ENCODE measurements at regions not wholly inside any gene's neighbourhood (a gene's known extent, or its start where the extent isn't known, plus 50 kb on each side); places are given as distances from the start of the nearest gene placed in this dataset.

DNA sequence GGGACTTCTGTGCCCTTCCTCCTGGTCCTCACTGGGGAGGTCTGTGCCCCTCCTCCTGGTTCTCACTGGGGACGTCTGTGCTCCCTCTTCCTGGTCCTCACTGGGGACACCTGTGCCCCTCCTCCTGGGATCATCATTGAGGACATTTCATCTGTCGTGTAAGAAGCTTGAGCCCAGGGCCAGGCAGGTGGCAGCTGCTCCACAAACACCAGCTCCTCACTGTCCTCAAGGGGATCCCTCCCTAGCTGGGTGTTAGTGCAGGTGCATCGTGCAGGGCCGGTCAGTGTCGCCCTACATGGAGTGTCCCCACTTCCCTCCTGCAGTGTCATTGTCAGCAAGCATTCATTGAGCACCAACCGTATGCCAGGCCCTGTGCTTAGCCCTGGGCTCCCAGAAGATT is 312.7 kb downstream of the PTPRU start:
- no peak for DNase-seq

DNA sequence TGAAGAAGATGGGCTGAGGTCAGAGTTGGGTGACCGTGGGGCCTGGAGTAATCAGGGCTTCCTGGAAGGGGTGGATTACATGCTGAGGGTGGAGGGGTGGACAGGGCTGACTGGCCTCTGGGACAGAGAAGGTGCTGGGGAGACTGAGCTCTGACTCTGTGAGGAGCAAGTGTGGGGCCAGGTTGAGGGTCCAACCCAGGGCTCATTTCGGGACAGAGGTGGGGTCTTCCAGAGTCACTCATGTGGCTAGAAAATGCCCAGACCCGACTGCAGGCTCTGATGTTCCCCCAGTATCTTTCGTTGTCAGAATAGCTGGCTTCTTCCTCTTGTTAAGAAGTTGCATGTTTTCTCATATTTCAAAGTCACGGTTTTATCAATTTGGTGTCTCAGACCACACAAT is 311.8 kb downstream of the PTPRU start:
- DNase-seq, result no peak

DNA sequence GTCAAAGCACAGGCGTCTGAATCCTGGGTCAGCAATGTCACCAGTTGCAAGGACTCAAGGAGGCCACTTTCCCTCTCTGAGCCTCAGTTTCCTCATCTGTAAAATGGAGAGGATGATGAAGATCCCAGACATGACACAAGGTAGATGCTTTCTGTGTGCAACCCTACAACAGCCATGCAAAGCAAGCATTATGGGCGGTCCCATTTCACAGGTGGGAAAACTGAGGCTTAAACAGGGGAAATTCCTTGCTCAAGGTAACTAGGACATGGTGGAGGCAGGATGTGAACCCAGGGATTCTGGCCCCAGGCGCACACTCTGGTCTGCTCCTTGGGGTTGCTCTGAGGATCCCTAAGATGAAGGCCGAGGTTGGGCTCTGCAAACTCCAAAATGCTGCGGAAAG is 311.0 kb downstream of the PTPRU start:
- DNase-seq, result no peak

DNA sequence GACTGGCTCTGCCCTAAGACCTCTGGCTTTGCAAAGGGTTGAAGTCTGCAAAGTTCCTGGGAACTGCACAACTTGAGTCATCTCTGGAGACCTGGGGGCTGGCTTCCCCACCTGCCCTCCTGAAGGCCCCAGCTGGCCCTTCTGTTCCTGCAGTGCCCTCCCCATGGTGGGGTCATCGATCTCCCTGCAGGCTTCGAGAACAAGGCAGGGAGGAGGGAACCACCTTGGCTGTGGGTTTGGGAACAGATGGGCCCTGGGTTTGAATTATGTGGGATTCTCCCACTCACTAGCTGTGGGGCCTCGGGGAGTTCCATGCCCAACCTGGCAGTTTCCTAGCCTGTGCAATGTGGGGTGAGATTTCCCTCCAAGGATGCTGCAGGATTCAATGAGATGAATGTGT is 310.2 kb downstream of the PTPRU start:
- no peak for DNase-seq

DNA sequence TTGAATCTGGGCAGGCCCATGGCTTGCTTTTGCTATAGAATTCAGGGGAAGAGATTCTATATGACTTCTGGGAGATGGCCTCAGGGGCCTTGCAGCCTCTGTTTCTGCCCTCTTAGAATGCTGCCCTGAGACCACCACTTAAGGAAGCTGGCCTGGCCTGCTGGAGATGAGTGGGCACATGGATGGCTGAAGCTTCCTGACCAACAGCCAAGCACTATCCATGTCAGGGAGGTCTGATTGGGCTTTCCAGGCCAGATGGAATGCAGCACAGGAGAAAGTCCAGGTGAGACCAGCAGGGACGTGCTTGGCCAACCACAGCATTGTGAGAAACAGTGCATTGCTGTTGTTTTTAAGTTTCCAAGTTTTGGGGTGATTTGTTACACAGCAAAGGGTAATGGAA is 308.1 kb downstream of the PTPRU start:
- no peak for DNase-seq

DNA sequence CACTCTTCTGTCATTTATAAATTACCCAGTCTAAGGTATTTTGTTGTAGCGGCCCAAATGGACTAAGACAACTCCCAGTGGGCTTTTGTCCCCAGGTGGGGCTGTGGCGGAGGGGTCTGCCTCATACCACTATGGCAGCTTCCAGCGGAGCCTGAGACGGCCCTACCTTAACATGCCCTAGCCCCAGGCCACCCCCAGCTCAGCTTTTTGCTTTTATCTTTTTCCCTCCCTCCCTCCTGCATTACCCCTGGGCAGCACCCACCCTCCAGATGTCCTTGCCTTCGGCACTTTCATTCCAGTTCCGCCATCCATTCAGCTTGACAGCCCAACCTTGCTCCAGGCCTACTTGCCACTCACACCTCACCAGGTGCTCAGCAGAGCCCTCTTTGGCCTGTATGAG is 307.3 kb downstream of the PTPRU start:
- DNase-seq, result no peak

DNA sequence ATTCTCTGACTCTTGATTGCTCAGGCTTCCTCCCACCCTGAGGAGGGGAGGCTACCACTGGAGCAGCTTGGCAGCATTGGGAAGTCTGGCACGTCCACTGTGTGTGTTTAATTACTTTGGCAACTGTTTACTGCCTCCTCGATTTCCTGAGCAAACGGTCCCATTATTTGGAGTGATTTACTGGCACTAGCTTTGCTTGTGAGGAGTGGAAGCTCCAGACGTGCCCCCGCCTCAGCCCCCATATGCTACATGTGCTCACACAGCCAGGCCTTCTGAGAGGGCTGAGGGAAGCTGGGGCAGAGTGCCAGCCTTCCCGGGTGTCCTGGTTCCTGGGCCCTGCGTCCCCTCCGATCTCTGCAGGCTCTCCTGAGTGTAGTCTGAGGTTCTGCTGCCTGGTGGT is 306.2 kb downstream of the PTPRU start:
- no peak for DNase-seq

DNA sequence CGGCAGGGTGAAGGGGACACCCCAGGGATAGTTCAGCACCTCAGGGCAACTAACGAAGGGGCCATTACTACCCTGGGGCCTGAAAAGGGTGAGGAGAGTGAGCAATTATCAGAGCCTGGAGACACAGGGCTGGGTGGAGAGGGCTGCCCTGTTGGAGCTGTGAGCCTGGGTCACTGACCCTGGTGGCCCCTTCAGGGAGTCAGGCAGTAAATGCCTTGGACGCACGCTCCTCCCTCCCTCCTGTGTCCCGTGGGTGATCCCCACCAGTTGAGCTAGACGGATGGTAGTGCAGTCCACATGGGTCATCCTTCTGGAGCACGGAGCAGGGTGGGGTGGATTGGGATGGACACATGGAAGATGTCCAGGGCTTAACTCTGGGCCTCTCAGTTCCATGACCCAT is 305.3 kb downstream of the PTPRU start:
- DNase-seq, result no peak

DNA sequence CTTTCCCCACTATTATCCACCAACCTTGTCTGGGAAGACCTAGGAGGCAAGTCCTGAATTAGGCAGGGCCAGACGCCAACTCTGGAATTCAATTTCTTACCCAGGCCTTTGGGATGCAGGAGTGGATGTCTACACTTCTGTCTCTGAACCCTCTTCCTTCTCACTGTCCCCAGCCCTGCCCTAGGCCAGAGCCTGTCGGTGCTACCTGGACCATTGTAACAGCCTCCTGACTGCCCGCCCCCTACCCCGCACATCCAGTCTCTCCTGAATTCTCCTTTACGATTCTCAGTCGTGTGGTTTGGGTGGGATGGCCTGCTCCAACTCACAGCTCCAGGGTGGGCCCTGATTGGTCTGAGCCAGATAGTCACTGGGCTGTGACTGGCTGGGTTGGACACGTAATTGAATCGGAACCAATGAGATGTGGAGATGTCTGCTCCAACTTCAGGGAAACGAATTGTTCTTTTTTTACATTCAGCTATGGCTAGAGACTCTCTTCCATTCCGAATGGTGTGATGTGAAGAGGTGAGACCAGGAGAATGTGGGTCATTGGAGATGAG is 304.6 kb downstream of the PTPRU start:
- DNase-seq, result no peak

DNA sequence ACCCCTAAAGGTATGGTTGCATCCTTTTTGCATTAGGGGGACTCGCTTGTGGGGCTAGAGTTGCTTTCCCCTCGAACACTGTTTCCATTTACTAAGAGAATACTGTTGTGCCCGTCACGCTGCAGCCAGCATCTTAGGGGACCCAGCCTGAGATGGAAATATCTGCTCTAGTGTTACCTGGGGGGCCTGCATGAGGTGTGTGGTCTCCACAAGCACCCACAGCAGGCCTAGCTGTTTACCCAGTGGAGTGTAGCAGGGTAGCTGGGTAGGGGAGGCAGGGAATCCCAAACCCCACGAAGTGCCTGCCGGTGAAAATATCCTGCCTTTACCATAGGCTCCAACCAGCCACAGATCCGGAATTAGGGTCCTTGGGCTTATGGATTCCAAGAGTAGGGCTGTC is 303.6 kb downstream of the PTPRU start:
- DNase-seq, result no peak

DNA sequence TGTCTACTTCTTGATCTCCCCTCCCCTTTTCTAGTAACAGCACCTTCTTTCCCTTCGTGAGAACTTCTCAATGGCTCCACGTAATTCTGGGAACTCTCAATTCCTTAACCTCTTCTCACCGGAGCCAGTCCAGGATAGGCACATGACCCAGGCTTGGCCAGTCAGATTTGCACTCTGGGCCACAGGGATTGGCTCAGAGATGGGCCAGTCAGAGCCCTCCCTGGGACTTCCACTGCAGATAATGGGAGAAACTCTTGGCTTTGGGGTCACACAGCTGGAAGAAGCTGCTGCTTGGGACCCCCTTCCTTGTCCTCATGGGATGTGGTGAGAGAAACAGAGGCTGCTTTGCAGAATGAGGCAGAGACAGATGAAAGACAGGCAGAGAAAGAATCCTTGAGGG is 302.3 kb downstream of the PTPRU start:
- DNase-seq, result no peak

DNA sequence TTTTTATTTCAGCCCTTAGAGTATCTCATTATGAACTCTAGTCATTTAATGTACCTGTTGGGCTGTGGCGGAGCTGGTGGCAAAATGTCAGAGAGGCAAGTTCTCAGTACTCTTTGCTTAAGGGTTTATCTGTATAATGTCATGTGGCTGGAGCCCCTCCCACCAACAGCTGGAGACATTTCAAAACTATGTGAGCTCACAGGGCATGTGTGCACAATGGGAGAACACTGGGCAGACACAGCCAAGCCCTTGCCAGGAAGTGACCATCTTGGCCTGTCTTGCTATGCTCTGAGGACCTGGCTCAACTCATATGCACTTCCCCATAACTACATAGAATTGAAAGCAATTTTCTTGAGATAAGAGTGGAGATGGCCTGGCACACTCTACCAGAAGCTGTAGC is 296.4 kb downstream of the PTPRU start:
- DNase-seq, result peak; percentile 0

DNA sequence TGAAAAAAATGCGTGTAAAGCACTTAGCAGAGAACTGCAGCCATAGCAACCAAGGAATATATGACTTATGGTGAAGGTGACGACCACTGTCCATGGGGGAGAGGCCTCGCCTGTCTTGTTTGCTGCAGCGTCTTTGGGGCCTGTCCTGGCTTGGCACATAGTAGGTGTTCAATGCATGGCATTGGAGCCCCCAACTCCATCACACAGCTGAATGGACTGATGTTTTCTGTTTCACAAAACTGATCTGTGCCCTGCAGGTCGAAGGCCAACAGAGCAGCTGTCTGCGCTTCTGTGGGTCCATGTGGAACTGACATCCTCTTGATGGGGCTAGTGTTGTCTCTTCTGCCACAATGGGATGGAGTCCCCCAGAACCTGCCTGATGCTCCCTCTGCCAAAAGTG is 296.0 kb downstream of the PTPRU start:
- DNase-seq, result peak; percentile 2

DNA sequence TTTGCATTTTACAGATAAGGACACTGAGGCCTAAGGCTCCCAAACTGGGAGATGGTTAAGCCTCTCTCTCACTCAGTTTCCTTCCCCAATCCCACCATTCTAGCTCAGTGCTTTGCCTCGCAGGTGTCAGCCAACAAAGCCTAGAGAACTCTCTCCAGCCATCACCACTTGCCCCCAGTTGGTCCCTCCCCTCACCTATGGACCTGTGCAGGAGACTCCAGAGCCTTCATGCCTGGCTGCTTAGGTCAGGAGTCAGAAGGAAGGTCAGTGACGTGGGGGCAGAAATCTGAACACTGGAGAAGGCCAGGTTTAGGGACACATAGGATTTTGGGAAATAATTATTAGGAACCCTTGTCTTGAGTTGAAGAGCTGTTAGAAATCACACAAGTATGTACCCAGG is 295.3 kb downstream of the PTPRU start:
- DNase-seq, result no peak

DNA sequence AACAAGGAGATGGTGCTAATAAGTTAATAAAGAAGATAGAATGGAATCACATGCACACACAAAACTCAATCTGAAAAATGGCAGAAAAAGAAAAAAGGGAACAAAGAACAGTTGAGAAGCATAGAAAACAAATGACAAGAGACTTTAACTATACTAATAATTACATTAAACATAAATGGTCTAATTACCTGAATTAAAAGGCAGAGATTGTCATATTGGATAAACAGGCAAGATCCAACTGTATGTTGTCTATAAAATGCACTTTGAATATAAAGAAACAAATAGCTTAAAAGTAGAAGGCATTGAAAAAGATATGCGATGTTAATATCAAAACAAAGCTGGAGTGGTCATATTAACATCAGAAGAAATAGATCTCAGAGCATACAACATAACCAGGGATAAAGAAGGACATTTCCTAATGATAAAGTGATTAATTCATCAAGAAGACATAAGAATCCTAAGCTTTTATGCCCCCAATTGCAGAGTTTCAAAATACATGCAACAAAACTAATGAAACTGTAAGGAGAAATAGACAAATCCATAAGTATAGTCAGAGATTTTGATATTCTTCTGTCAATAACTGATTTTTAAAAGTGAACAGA is 293.5 kb downstream of the PTPRU start:
- DNase-seq, result no peak

DNA sequence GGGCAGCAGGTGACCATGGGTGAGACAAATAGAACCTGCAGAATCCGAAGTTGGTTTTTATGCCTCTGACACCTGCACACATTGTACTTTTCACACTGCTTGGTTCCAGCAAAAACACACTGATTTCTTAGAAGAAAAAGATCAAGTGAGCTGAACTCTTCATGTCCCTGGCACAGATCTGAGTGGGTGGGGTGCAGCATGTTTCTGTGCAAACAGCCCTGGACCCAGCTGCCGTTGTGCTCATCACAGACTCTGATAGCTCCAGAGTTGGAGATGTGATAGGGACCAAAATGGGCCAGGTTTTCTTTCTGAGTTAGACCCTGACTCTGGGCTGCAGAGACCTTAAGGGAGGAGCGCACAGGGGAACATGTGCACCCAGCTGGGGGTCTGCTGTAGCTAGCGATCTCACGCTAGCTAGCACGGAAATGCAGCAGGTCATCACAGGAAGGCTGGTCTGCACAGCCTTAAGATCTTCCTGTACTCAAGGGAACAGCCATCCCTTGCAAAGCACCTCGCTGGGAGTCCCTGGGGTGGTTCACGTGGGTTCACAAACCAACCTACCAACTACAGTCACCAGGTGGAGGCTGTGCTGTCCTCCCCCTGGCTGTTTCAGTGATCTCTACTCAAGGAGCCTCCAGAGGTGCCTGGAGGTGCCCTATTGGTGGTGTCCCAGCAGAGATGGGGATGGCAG is 291.1 kb downstream of the PTPRU start:
- no peak for DNase-seq

DNA sequence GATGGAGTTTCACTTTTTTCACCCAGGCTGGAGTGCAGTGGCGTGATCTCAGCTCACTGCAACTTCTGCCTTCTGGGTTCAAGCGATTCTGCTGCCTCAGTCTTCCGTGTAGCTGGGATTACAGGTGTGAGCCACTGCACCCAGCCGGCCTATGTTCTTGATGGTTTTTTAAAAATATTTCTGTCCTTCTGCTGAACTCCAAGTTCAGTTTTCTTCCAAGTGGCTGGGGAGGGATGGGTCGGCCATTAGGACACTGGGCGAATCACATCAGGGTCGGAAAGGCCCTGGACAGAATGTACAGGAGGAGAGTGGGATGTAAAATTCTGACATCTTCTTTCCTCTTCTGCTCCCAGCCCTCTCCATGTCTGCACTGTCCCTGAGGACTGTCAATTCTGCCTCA is 289.6 kb downstream of the PTPRU start:
- DNase-seq, result no peak

DNA sequence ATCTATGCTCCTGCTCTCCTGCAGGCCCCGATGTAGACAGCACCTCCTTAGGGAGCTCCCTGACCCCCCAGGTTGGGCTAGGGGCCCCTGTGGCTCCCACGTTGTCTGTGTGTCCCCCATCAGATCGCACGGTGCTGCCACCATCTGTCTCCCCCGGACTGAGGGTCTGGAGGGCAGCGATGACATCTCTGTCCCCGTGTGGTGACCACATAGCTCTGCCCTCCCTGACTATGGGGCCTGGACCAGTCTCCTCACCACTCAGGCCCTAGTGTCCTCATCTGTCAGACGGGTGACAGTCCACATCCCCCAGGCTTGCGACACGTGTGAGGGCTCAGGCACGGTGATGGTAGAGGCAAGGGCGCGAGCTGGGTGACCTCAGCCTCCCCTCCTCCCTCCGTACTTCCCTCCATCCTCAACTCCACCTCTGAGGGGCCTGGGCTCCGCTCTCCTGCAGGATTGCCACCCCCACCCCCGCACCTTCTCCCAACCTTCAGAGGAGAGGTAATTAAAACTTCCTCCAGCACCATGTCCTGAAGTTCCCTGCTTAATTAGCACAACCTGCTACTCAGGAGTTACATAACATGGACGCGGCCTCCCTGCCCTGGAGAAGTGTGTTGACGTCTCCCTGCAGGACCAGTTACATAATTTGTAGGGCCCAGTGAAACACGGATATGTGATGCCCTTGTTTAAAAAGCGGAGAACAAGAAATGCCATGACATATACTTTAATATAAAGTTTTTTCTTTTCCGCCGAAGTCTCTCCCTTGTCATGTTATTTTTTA is 288.2 kb downstream of the PTPRU start:
- DNase-seq, result no peak

DNA sequence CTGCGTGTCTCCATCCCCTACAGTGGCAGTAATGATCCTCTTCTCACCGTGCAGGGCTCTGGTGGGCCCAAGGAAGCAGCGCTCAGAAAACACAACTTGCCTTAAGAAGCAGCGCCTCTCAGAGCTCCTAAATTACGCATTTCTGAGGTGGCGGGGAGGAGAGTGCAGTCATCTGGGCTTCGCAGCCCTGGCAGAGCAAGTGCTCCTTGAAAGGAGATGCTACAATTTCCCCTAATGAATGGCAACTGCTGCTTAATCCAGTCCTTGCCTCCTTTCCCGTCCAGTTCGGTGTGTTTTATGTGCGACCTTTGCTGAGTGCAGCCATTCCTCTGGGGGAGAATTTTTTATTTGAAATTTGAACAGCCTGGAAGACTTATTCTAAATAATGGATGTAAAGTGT is 287.3 kb downstream of the PTPRU start:
- DNase-seq, result no peak

DNA sequence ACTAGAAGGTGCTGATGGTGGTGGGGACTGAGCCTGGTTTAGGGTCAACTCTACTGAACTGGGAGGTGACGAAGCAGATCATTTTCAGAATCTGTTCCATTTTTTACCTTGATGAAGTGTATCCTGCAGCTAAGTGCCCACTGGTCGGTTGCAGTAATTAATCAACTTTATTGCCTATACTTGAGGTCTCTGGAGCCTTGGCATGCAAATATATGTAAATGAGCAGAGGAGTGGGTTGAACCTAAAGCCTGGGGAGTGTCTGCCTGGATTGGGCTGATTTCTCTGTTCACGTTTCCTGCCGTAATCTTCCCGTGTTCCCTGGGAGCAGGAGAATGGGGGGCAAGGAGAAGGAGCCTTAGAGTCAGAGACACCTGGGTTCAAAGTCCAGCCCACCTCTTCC is 286.8 kb downstream of the PTPRU start:
- no peak for DNase-seq

DNA sequence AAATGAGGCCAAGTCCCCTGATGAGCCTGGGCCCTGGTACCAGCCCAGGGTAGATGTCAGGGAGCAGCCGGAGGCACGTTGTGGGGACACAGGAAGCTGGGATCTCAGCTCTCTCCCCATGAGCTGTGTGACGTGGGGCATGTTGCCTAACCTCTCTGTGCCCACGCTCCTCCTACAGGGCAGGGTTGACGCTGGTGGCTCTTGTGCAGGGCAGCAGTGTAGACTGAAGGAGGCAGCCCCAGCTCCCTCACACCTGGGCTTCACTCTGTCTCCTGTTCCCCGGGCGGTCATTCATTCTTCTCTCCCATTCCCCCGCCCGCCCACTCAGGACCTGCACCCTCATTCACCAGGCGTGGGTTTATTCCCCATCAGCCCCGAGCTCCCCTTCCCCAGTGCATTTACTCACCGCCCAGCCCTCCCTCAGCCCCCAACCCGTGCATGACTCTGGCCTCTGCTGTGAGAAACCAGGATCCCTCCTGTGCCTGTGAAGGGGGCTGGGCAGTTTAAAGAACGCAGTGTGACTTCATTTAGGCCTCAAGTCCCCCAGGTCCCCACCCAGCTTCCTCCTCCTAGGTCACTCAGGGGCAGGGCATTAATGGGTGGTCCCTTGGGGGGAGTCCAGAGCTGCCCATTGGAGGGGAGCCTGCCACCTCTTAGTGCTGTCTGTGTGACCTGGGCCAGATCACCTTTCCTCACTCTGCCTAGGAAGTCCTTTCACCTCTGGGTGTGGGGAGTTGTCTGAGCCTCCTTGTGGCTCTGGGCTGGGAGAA is 285.7 kb downstream of the PTPRU start:
- DNase-seq, result no peak

DNA sequence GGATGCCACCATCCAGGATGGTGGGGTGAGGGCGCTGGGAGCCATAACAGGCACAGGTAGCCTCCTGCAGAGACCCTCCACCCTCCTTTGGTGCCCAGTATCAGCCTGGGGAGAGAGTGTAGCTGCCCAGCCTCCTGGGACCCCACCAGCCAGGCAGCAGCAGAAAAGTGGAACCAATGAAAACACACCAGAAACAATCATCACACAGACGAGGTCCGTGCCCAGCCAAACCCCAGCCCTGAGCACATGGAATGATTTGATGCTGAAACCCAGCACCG is 285.1 kb downstream of the PTPRU start:
- no peak for DNase-seq

DNA sequence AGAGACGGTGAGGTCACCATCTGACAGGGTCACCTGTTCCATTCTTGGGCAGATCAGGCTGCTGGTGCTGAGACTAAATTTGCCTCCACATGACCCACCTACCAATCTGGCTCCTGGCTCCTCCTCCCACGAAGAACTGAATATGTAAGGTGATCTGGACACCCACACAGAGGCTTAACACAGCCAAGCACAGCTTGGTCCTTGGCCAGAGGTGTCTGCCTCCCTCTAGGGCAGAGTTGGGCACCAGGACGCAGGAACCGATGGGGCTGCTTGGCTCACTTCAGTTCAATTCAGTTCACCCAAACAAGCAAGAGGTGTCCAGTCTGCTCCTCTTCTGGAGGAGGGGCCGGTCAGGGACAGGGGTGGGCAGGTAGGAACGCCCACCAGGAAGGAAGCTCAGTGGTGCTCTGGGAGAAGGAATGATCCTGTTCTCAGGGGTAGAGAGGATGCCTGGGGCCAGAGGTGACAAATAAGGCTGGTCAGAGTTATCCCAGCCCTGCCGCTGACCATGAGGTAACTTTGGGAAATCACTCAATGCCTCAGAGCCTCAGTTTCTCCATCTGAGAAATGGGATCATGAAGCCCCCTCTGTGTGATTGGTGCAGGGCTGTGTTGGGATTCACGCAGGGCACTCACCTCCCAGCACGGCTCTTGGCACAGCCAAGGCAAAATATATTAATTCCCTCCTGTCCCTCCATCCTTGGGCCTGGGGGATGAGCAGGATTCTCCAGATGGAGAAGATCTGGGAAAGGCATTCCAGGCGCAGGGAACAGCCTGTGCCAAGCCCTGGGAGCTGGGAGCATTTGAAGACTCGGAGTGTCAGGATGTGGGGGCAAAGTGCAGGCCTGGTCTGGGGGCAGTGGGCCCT is 284.5 kb downstream of the PTPRU start:
- DNase-seq, result no peak
